ENCODE measurements at regions not wholly inside any gene's neighbourhood (a gene's known extent, or its start where the extent isn't known, plus 50 kb on each side); places are given as distances from the start of the nearest gene placed in this dataset.

DNA sequence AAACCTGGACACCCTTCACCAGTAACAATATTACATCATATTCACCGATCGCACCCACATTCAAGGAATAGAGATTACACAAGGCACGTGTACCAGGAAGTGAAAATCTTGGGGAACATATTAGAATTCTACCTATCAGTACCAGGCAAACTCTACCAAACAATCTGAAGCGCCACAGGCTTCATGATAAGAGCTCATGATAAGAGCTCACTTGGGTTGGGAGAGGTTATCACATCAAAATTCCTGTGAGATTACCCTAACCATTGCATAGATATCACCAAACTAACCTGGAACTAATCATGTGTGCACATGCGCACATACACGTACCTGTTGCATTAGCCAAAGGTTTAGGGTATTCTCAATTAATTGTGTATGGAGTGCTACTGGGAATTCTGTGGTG is 1861.3 kb downstream of the PCDH9 start:
- TF ChIP-seq, protein P1, sequence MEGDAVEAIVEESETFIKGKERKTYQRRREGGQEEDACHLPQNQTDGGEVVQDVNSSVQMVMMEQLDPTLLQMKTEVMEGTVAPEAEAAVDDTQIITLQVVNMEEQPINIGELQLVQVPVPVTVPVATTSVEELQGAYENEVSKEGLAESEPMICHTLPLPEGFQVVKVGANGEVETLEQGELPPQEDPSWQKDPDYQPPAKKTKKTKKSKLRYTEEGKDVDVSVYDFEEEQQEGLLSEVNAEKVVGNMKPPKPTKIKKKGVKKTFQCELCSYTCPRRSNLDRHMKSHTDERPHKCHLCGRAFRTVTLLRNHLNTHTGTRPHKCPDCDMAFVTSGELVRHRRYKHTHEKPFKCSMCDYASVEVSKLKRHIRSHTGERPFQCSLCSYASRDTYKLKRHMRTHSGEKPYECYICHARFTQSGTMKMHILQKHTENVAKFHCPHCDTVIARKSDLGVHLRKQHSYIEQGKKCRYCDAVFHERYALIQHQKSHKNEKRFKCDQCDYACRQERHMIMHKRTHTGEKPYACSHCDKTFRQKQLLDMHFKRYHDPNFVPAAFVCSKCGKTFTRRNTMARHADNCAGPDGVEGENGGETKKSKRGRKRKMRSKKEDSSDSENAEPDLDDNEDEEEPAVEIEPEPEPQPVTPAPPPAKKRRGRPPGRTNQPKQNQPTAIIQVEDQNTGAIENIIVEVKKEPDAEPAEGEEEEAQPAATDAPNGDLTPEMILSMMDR (IDR thresholded peaks at IDR 0.05), result no peak
- TF ChIP-seq POLR2AphosphoS5 (IDR thresholded peaks at IDR 0.05), result no peak
- TF ChIP-seq POLR2A (IDR thresholded peaks at IDR 0.05), result no peak

All from prostate gland (tissue), 2 donors.